ENCODE measurements at regions not wholly inside any gene's neighbourhood (a gene's known extent, or its start where the extent isn't known, plus 50 kb on each side); places are given as distances from the start of the nearest gene placed in this dataset.
"Not testable (repeated sequence)": the region's sequence is repeated elsewhere in the genome, so short reads cannot be mapped to it uniquely, and the experiment has no call there.

- Mint-ChIP-seq H3K27ac (no peak overlapping the region), H3K27me3 (ENCODE audit: low read depth) (peaks cover 4% of the 10 kb centered on the region), H3K4me1 (peaks cover 2% of the 10 kb centered on the region), H3K36me3 (peaks cover 2% of the 10 kb centered on the region), H3K9me3 (peaks cover 27% of the 10 kb centered on the region), H3K4me3 (no peak overlapping the region)
- no peak for DNase-seq (ENCODE audit: low spot score in 2 of 2, unreplicated experiment in 2 of 2)
- no peak for TF ChIP-seq CTCF (IDR thresholded peaks at IDR 0.05; ENCODE audit: unreplicated experiment)
These were observed 131.0 kb upstream of the NPY start for GRCh38 chr7:24152877-24153472.

GRCh38 chr7:24157666-24158065 lies 126.3 kb upstream of the NPY start:
- Mint-ChIP-seq H3K36me3 (no peaks in the 10 kb centered on the region), H3K27ac (no peak overlapping the region), H3K4me3 (no peak overlapping the region), H3K27me3 (ENCODE audit: low read depth) (peaks cover 4% of the 10 kb centered on the region), H3K4me1 (peaks cover 2% of the 10 kb centered on the region), H3K9me3 (peaks cover 7% of the 10 kb centered on the region)
- no peak for TF ChIP-seq CTCF (IDR thresholded peaks at IDR 0.05; ENCODE audit: unreplicated experiment)
- DNase-seq (ENCODE audit: low spot score in 2 of 2, unreplicated experiment in 2 of 2): no peak

- peaks cover 3% of the 10 kb centered on the region for H3K27me3 Mint-ChIP-seq (ENCODE audit: low read depth)
- H3K36me3 Mint-ChIP-seq: no peaks in the 10 kb centered on the region
- no peak overlapping the region for H3K4me3 Mint-ChIP-seq
- peaks cover 14% of the 10 kb centered on the region for H3K9me3 Mint-ChIP-seq
- no peaks in the 10 kb centered on the region for H3K4me1 Mint-ChIP-seq
- DNase-seq (ENCODE audit: low spot score in 2 of 2, unreplicated experiment in 2 of 2): no peak
- H3K27ac Mint-ChIP-seq: no peak overlapping the region
- TF ChIP-seq CTCF (IDR thresholded peaks at IDR 0.05; ENCODE audit: unreplicated experiment): no peak
These were observed 125.0 kb upstream of the NPY start for GRCh38 chr7:24158975-24159374.

- Mint-ChIP-seq H3K9me3 (peaks cover 15% of the 10 kb centered on the region), H3K27ac (no peak overlapping the region), H3K4me1 (no peaks in the 10 kb centered on the region), H3K27me3 (ENCODE audit: low read depth) (peaks cover 2% of the 10 kb centered on the region), H3K4me3 (no peak overlapping the region), H3K36me3 (no peaks in the 10 kb centered on the region)
- no peak for TF ChIP-seq CTCF (IDR thresholded peaks at IDR 0.05; ENCODE audit: unreplicated experiment)
- DNase-seq (ENCODE audit: low spot score in 2 of 2, unreplicated experiment in 2 of 2): no peak
These were observed 119.6 kb upstream of the NPY start for GRCh38 chr7:24164401-24164800.

- Mint-ChIP-seq H3K27me3 (ENCODE audit: low read depth) (no peaks in the 10 kb centered on the region), H3K27ac (no peak overlapping the region), H3K4me1 (peaks cover 6% of the 10 kb centered on the region), H3K36me3 (no peaks in the 10 kb centered on the region), H3K9me3 (peaks cover 3% of the 10 kb centered on the region), H3K4me3 (no peak overlapping the region)
- TF ChIP-seq CTCF (IDR thresholded peaks at IDR 0.05; ENCODE audit: unreplicated experiment): no peak
- no peak for DNase-seq (ENCODE audit: low spot score in 2 of 2, unreplicated experiment in 2 of 2)
These were observed 114.8 kb upstream of the NPY start for GRCh38 chr7:24169077-24169624.

GRCh38 chr7:24171951-24172350 lies 112.0 kb upstream of the NPY start:
- H3K27me3 Mint-ChIP-seq (ENCODE audit: low read depth); DNase-seq (ENCODE audit: low spot score in 2 of 2, unreplicated experiment in 2 of 2); H3K9me3 Mint-ChIP-seq; H3K4me3 Mint-ChIP-seq; H3K27ac Mint-ChIP-seq; H3K4me1 Mint-ChIP-seq; H3K36me3 Mint-ChIP-seq: not testable (repeated sequence)
